BLaER1 treated with 17β-estradiol and CSF1 and Interleukin-3, amounts not matched to agents 10 nM and 100 nM (cell line): ENCODE measurements at regions not wholly inside any gene's neighbourhood (a gene's known extent, or its start where the extent isn't known, plus 50 kb on each side); places are given as distances from the start of the nearest gene placed in this dataset.
A peak's percentile ranks its signal among the peaks of the same experiment; 100 is the strongest.

Source experiments
- H3K27ac ChIP-seq, 11 experiments: shearing (Covaris generic); formaldehyde crosslinking; 2 replicates each; pipeline ENCODE4 v1.8.1; 2022
- H3K27me3 ChIP-seq, 11 experiments: shearing (Covaris generic); formaldehyde crosslinking; 2 replicates each; pipeline ENCODE4 v1.8.1; 2022
- H3K36me3 ChIP-seq, 11 experiments: shearing (Covaris generic); formaldehyde crosslinking; 2 replicates each; pipeline ENCODE4 v1.8.1; 2022
- H3K4me1 ChIP-seq, 10 experiments: shearing (Covaris generic); formaldehyde crosslinking; 2 replicates each; pipeline ENCODE4 v1.8.1; 2022
- H3K4me2 ChIP-seq, 11 experiments: shearing (Covaris generic); formaldehyde crosslinking; 2 replicates each; pipeline ENCODE4 v1.8.1; 2022
- H3K4me3 ChIP-seq, 10 experiments: shearing (Covaris generic); formaldehyde crosslinking; 2 replicates each; pipeline ENCODE4 v1.8.1; 2022
- H3K9ac ChIP-seq, 11 experiments: shearing (Covaris generic); formaldehyde crosslinking; 2 replicates each; pipeline ENCODE4 v1.8.1; 2022
- H3K9me3 ChIP-seq, 11 experiments: shearing (Covaris generic); formaldehyde crosslinking; replicated peaks in 1 of 11; 2 replicates each; pipeline ENCODE4 v1.8.1; 2022
- H4K20me1 ChIP-seq, 11 experiments: shearing (Covaris generic); formaldehyde crosslinking; 2 replicates each; pipeline ENCODE4 v1.8.1; 2022
- Cebpa-rat ChIP-seq, 11 experiments: shearing (Covaris generic); IDR thresholded peaks; 2 replicates each; pipeline ENCODE4 v1.8.1; 2022

- no peak overlapping the region for H3K4me2 ChIP-seq
- no peak overlapping the region for H3K4me3 ChIP-seq
- H3K36me3 ChIP-seq: no peaks in the 10 kb centered on the region
- H4K20me1 ChIP-seq: no peaks in the 10 kb centered on the region
- no peak overlapping the region for H3K9ac ChIP-seq
- peaks cover 0 to 7% (median 5%) of the 10 kb centered on the region in 11 experiments; a peak in 8 of 22 replicates for H3K9me3 ChIP-seq
- H3K27ac ChIP-seq: no peak overlapping the region
- H3K4me1 ChIP-seq: no peaks in the 10 kb centered on the region
- no peaks in the 10 kb centered on the region for H3K27me3 ChIP-seq
- TF ChIP-seq Cebpa-rat (IDR thresholded peaks at IDR 0.05): no peak
Observed at GRCh38 chr2:54360055-54360792, 95.9 kb upstream of the SPTBN1 start.

- Histone ChIP-seq H4K20me1 (no peaks in the 10 kb centered on the region), H3K4me2 (no peak overlapping the region), H3K4me3 (no peak overlapping the region), H3K36me3 (no peaks in the 10 kb centered on the region), H3K9me3 (peaks cover 31 to 46% (median 36%) of the 10 kb centered on the region in 11 experiments), H3K27ac (no peak overlapping the region), H3K27me3 (no peaks in the 10 kb centered on the region), H3K4me1 (no peaks in the 10 kb centered on the region), H3K9ac (no peak overlapping the region)
- no peak for TF ChIP-seq Cebpa-rat (IDR thresholded peaks at IDR 0.05)
Observed at GRCh38 chr2:54364409-54364808, 91.7 kb upstream of the SPTBN1 start.

DNA sequence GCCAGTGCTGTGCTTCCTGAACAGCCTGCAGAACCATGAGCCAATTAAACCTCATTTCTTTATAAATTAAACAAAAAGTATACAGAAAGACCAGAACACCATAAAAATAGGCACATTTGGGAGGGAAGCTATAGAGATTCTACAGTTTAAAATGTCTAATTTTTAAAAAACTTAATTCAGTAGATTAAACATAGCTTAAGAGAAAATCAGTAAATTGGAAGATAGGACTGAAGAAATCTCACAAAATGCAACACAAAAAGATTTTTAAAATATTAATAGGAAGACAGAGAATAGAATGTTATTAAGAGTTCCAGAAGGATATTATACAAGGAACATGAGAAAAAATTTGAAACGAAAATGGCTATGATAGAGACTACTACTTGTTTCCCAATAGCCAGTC, 90.5 kb upstream of the SPTBN1 start:
- H4K20me1 ChIP-seq: no peaks in the 10 kb centered on the region
- no peak overlapping the region for H3K9ac ChIP-seq
- H3K4me2 ChIP-seq: no peak overlapping the region
- no peaks in the 10 kb centered on the region for H3K36me3 ChIP-seq
- no peaks in the 10 kb centered on the region for H3K27me3 ChIP-seq
- H3K4me3 ChIP-seq: no peak overlapping the region
- H3K4me1 ChIP-seq: peaks cover 0 to 4% (median 2%) of the 10 kb centered on the region in 10 experiments; a peak in 10 of 20 replicates
- peaks cover 34 to 49% (median 38%) of the 10 kb centered on the region in 11 experiments for H3K9me3 ChIP-seq
- TF ChIP-seq Cebpa-rat (IDR thresholded peaks at IDR 0.05): no peak
- no peak overlapping the region for H3K27ac ChIP-seq

DNA sequence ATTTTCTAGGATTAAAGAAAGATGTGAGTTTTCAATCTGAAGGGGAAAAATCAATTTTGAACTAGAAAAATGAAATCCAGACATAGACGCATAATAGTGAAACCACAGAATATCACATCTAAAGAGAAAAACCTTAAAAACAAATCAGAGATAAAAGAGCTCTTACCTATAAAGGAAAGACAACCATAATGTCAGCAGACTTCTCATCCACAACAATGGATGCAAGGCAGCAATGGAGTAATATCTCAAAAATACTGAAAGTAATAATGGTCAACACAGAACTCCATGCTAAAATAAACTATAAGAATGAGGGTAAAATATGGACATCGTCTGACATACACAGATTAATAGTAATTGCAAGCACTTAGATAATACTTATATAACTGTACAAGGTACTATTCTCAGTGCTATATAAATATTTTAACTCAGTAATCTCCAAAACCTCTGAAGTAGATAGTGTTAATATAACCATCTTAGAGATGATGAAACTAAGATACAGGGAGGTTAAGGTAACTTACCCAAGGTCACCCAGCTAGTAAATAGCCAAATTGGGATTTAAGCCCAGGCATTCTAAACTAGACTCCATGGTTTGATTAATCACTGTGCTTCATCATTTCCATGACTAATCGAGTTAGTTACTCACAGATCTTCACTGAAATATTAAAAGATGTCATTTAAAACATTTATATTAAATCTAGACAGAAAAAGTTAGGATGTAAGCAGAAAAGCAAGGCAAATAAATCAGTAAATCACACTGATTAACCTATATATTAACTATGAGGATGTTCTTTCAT, 89.4 kb upstream of the SPTBN1 start:
- Histone ChIP-seq H3K4me2 (no peak overlapping the region), H3K9me3 (peaks cover 34 to 49% (median 38%) of the 10 kb centered on the region in 11 experiments), H3K4me1 (peaks cover 0 to 14% (median 12%) of the 10 kb centered on the region in 10 experiments; a peak in 15 of 20 replicates), H3K4me3 (no peak overlapping the region), H3K36me3 (no peaks in the 10 kb centered on the region), H3K27me3 (no peaks in the 10 kb centered on the region), H3K9ac (no peak overlapping the region), H3K27ac (no peak overlapping the region), H4K20me1 (no peaks in the 10 kb centered on the region)
- no peak for TF ChIP-seq Cebpa-rat (IDR thresholded peaks at IDR 0.05)

- Histone ChIP-seq H3K9ac (no peak overlapping the region), H3K27ac (no peak overlapping the region), H3K36me3 (no peaks in the 10 kb centered on the region), H3K4me3 (no peak overlapping the region), H4K20me1 (no peaks in the 10 kb centered on the region), H3K27me3 (no peaks in the 10 kb centered on the region), H3K9me3 (peaks cover 31 to 47% (median 37%) of the 10 kb centered on the region in 11 experiments), H3K4me1 (peaks cover 0 to 26% (median 23%) of the 10 kb centered on the region in 10 experiments; a peak in 15 of 20 replicates), H3K4me2 (peak overlapping the region in 6 of 11 experiments; percentile 60 to 80 (median 66); a peak in 9 of 22 replicates)
- TF ChIP-seq Cebpa-rat (IDR thresholded peaks at IDR 0.05): no peak
Observed at GRCh38 chr2:54370405-54371104, 85.6 kb upstream of the SPTBN1 start.

DNA sequence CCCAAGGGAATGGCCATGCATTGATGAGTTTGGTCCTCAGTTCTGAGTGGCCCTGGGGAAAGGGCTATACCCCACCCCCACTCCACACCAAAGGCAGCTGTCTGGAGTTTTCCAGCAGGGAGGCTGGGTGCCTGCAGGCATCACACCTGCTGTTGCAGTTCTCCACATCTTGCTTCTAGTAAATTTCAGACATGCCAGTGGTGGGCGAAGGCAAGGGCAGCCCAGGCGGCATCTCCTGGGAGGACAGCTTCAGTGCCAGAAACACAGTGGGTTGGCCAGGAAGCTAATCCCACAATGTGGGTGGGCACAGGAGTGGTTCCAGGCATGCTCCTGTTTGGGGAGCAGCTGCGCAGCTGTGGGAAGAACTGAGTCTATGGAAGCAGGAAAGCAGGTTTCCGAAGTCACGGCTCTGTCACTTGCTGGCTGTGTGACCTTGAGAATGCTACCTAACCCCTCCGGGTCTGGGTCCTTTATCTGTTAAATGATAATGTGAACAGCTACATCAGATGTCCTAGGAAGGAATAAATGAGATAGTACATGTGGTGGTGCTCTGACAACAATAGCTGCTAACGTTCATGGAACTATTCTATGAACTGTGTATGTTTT, 84.6 kb upstream of the SPTBN1 start:
- Histone ChIP-seq H3K4me1 (peaks cover 0 to 26% (median 23%) of the 10 kb centered on the region in 10 experiments; a peak in 15 of 20 replicates), H3K36me3 (no peaks in the 10 kb centered on the region), H3K27ac (no peak overlapping the region), H3K27me3 (no peaks in the 10 kb centered on the region), H3K4me2 (peak overlapping the region in 9 of 11 experiments; percentile 4 to 80 (median 61); a peak in 17 of 22 replicates), H3K9ac (no peak overlapping the region), H3K9me3 (peaks cover 22 to 37% (median 27%) of the 10 kb centered on the region in 11 experiments), H4K20me1 (no peaks in the 10 kb centered on the region), H3K4me3 (no peak overlapping the region)
- TF ChIP-seq Cebpa-rat (IDR thresholded peaks at IDR 0.05): no peak

- H3K9ac ChIP-seq: no peak overlapping the region
- no peak overlapping the region for H3K27ac ChIP-seq
- no peak overlapping the region for H3K4me3 ChIP-seq
- H3K4me1 ChIP-seq: peaks cover 0 to 26% (median 23%) of the 10 kb centered on the region in 10 experiments; a peak in 15 of 20 replicates
- H3K36me3 ChIP-seq: no peaks in the 10 kb centered on the region
- no peaks in the 10 kb centered on the region for H4K20me1 ChIP-seq
- peaks cover 15 to 32% (median 22%) of the 10 kb centered on the region in 11 experiments for H3K9me3 ChIP-seq
- H3K4me2 ChIP-seq: peak overlapping the region in 9 of 11 experiments; percentile 4 to 80 (median 61); a peak in 18 of 22 replicates
- H3K27me3 ChIP-seq: no peaks in the 10 kb centered on the region
- no peak for TF ChIP-seq Cebpa-rat (IDR thresholded peaks at IDR 0.05)
Observed at GRCh38 chr2:54372361-54372760, 83.8 kb upstream of the SPTBN1 start.

- Histone ChIP-seq H4K20me1 (no peaks in the 10 kb centered on the region), H3K27me3 (no peaks in the 10 kb centered on the region), H3K9me3 (peaks cover 6 to 17% (median 11%) of the 10 kb centered on the region in 11 experiments), H3K9ac (no peak overlapping the region), H3K4me3 (no peak overlapping the region), H3K36me3 (no peaks in the 10 kb centered on the region), H3K4me1 (peaks cover 0 to 26% (median 23%) of the 10 kb centered on the region in 10 experiments; a peak in 15 of 20 replicates), H3K27ac (no peak overlapping the region), H3K4me2 (no peak overlapping the region)
- no peak for TF ChIP-seq Cebpa-rat (IDR thresholded peaks at IDR 0.05)
Observed at GRCh38 chr2:54373855-54374254, 82.3 kb upstream of the SPTBN1 start.
